Esophagus muscularis mucosa (tissue), 4 donors: ENCODE measurements at regions not wholly inside any gene's neighbourhood (a gene's known extent, or its start where the extent isn't known, plus 50 kb on each side); places are given as distances from the start of the nearest gene placed in this dataset.

Experiments used
- DNase-seq: peaks from one replicate; pipeline ENCODE4 v3.0.0-alpha.2; 2017; ENCODE audit errors: extremely low spot score
- H3K27ac ChIP-seq, 4 donors: fragments of 200-600 bp; sonication (generic); replicated peaks in 1 of 4; 1 replicate in 3 of 4; 2 replicates in 1 of 4; pipeline ENCODE4 v1.5.1; 2016 to 2019; ENCODE audit warnings: mild to moderate bottlenecking in 1 of 4
- H3K27me3 ChIP-seq, 4 donors: fragments of 200-600 bp; sonication (generic); one replicate each; pipeline versions ENCODE4 v1.5.1 to v1.6.0; 2016 to 2019
- H3K36me3 ChIP-seq, 4 donors: fragments of 200-600 bp; sonication (generic); one replicate each; pipeline ENCODE4 v1.5.1; 2016 to 2019
- H3K4me1 ChIP-seq, 4 donors: fragments of 200-600 bp; sonication (generic); one replicate each; pipeline ENCODE4 v1.5.1; 2016 to 2019
- H3K4me3 ChIP-seq, 4 donors: fragments of 200-600 bp; sonication (generic); 1 replicate in 2 of 4; 2 replicates in 2 of 4; pipeline ENCODE4 v1.5.1; 2016 to 2019; ENCODE audit warnings: mild to moderate bottlenecking in 4 of 4, moderate library complexity in 1 of 4
- H3K9me3 ChIP-seq, 4 donors: fragments of 200-600 bp; sonication (generic); 1 replicate in 3 of 4; 2 replicates in 1 of 4; pipeline ENCODE4 v1.5.1; 2016 to 2019
- CTCF ChIP-seq, 3 experiments: fragments of 200-600 bp in 2 of 3; fragments of 450-650 bp in 1 of 3; sonication (generic) in 2 of 3; IDR thresholded peaks; one replicate each; pipeline ENCODE4 v1.5.1; 2017 to 2019; ENCODE audit warnings: antibody characterized with exemption in 3 of 3, mild to moderate bottlenecking in 2 of 3, moderate library complexity in 1 of 3
- EP300 ChIP-seq: sonication (generic); formaldehyde crosslinking; IDR thresholded peaks from one replicate; pipeline ENCODE4 v1.6.1; 2017; ENCODE audit warnings: antibody characterized with exemption
- POLR2A ChIP-seq: fragments of 450-650 bp; IDR thresholded peaks from one replicate; pipeline ENCODE4 v1.6.1; 2017; ENCODE audit warnings: antibody characterized with exemption, moderate library complexity, mild to moderate bottlenecking, low read depth
- POLR2AphosphoS5 ChIP-seq, 2 donors: sonication (generic); formaldehyde crosslinking; IDR thresholded peaks; one replicate each; pipeline ENCODE4 v1.6.1; 2017; ENCODE audit warnings: antibody characterized with exemption in 2 of 2
- WGBS: methylation state at CpG from one replicate; pipeline ENCODE4 v1.1.5; 2018; 5-methylcytosine and 5-hydroxymethylcytosine counted together
- intact Hi-C: fragments of 100-400 bp; cut with DNase I; formaldehyde crosslinking; loops from one replicate; pipeline ENCODE4 v1.15.1; 2023

DNA sequence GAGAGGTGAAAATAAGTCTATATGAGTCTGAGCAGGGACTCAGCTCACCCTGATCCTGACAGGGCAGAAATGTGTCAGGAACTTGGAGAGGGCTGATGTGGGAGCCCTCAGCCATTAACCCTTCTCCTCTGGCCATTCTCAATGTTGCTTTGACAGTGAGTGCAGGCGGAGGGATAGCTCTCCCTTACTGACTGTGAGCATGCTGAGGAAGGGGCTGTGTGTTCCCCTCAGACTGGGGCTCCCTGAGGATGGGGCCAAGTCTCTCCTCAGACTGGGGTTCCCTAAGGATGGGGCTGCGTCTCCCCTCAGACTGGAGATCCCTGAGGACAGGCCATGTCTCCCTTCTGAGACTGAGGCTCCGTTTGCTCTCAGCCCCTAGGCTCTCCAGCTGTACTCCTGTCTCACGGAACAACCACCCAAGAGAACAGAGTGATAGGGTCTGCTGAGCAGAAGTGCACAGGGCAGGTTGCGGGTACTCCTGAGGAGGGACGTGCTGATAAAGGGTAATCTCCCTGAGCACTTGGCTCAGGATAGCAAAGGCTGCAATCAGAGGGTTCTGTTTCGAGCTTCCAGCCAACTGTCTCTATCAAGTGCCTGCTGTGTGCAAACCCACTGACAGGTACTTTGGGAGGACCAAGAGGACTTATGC is 141.0 kb downstream of the MRPL14 start:
- H3K4me3 ChIP-seq, result no peak overlapping the region
- 96% methylated on average over 6 of the region's 7 CpGs for WGBS
- H3K27ac ChIP-seq, result no peak overlapping the region
- peaks cover 18 to 20% (median 19%) of the 10 kb centered on the region in 4 donors for H3K4me1 ChIP-seq
- DNase-seq, result no peak
- no peaks in the 10 kb centered on the region for H3K36me3 ChIP-seq
- no peaks in the 10 kb centered on the region for H3K27me3 ChIP-seq
- TF ChIP-seq POLR2A, result no peak
- TF ChIP-seq POLR2AphosphoS5 (IDR thresholded peaks at IDR 0.05), result no peak
- TF ChIP-seq EP300, result no peak
- TF ChIP-seq CTCF (IDR thresholded peaks at IDR 0.05), result no peak
- intact Hi-C loops, result no loop called here
- H3K9me3 ChIP-seq, result no peaks in the 10 kb centered on the region

- H3K9me3 ChIP-seq, result no peaks in the 10 kb centered on the region
- DNase-seq, result no peak
- 100% methylated on average over 1 of the region's 2 CpGs for WGBS
- no peaks in the 10 kb centered on the region for H3K27me3 ChIP-seq
- intact Hi-C loops, result no loop called here
- peaks cover 8 to 11% (median 10%) of the 10 kb centered on the region in 4 donors for H3K4me1 ChIP-seq
- H3K36me3 ChIP-seq, result no peaks in the 10 kb centered on the region
- TF ChIP-seq POLR2AphosphoS5 (IDR thresholded peaks at IDR 0.05), result no peak
- no peak overlapping the region for H3K4me3 ChIP-seq
- no peak overlapping the region for H3K27ac ChIP-seq
Observed at GRCh38 chr6:43985329-43985728, 141.9 kb downstream of the MRPL14 start.

GRCh38 chr6:43984442-43985321 is 142.6 kb downstream of the MRPL14 start:
- 85% methylated on average over 16 of the region's 16 CpGs for WGBS
- Histone ChIP-seq H3K27ac (no peak overlapping the region), H3K36me3 (no peaks in the 10 kb centered on the region), H3K4me3 (no peak overlapping the region), H3K27me3 (no peaks in the 10 kb centered on the region), H3K9me3 (no peaks in the 10 kb centered on the region), H3K4me1 (peaks cover 2 to 4% (median 3%) of the 10 kb centered on the region in 4 donors)
- intact Hi-C loops, result no loop called here
- no peak for TF ChIP-seq POLR2A
- TF ChIP-seq CTCF (IDR thresholded peaks at IDR 0.05), result no peak
- no peak for TF ChIP-seq POLR2AphosphoS5 (IDR thresholded peaks at IDR 0.05)
- no peak for TF ChIP-seq EP300
- DNase-seq, result no peak

GRCh38 chr6:43983632-43984031 is 143.6 kb downstream of the MRPL14 start:
- Histone ChIP-seq H3K36me3 (no peaks in the 10 kb centered on the region), H3K4me3 (no peak overlapping the region), H3K4me1 (peaks cover 0 to 6% (median 4%) of the 10 kb centered on the region in 4 donors), H3K9me3 (no peaks in the 10 kb centered on the region), H3K27ac (no peak overlapping the region), H3K27me3 (no peaks in the 10 kb centered on the region)
- no peak for DNase-seq
- intact Hi-C loops, result no loop called here
- 82% methylated on average over 7 of the region's 7 CpGs for WGBS
- TF ChIP-seq POLR2AphosphoS5 (IDR thresholded peaks at IDR 0.05) (no peak), POLR2A (no peak)

GRCh38 chr6:43983191-43983590 is 144.1 kb downstream of the MRPL14 start:
- Histone ChIP-seq H3K27ac (no peak overlapping the region), H3K4me3 (no peak overlapping the region), H3K9me3 (no peaks in the 10 kb centered on the region), H3K27me3 (no peaks in the 10 kb centered on the region), H3K4me1 (peaks cover 0 to 11% (median 9%) of the 10 kb centered on the region in 4 donors), H3K36me3 (no peaks in the 10 kb centered on the region)
- TF ChIP-seq CTCF (IDR thresholded peaks at IDR 0.05) (no peak), POLR2AphosphoS5 (IDR thresholded peaks at IDR 0.05) (no peak), POLR2A (no peak), EP300 (no peak)
- 83% methylated on average over 2 of the region's 2 CpGs for WGBS
- no peak for DNase-seq
- intact Hi-C loops, result no loop called here
